ENCODE measurements at regions not wholly inside any gene's neighbourhood (a gene's known extent, or its start where the extent isn't known, plus 50 kb on each side); places are given as distances from the start of the nearest gene placed in this dataset.

GRCh38 chr5:67494186-67494855 lies 297.7 kb upstream of the CD180 start:
- Histone ChIP-seq H4K8ac (replicated peaks; ENCODE audit: insufficient read length, low read depth, low read length) (no peak overlapping the region), H3K18ac (ENCODE audit: insufficient read length, low read depth, low read length) (no peak overlapping the region), H4K5ac (ENCODE audit: insufficient read length, low read depth, low read length) (no peak overlapping the region), H2BK120ac (ENCODE audit: low read depth, low read length, poor library complexity, severe bottlenecking) (no peak overlapping the region), H3K4ac (ENCODE audit: low read depth, low read length) (no peak overlapping the region), H2AFZ (ENCODE audit: low read length) (no peak overlapping the region), H3K27ac (ENCODE audit: insufficient read length, low read depth, low read length) (no peak overlapping the region), H3K27me3 (ENCODE audit: insufficient read depth, low read length) (no peaks in the 10 kb centered on the region), H3K79me1 (ENCODE audit: insufficient read depth, low read depth, low read length, poor library complexity, severe bottlenecking) (no peaks in the 10 kb centered on the region), H3K9ac (ENCODE audit: extremely low read depth, insufficient read length, low read length) (no peak overlapping the region), H4K20me1 (ENCODE audit: control insufficient read depth, insufficient read depth, insufficient read length) (no peaks in the 10 kb centered on the region), H3K4me1 (ENCODE audit: insufficient read depth, low read length) (no peaks in the 10 kb centered on the region), H2BK5ac (ENCODE audit: insufficient read length, low read length) (no peak overlapping the region), H3K14ac (ENCODE audit: insufficient read depth, low read length) (no peak overlapping the region), H2BK15ac (ENCODE audit: low read depth, low read length) (no peak overlapping the region), H2BK12ac (ENCODE audit: insufficient read length, low read depth, low read length) (no peak overlapping the region), H3T11ph (ENCODE audit: low read length) (no peak overlapping the region), H3K4me2 (ENCODE audit: insufficient read depth, insufficient read length, low read length) (no peak overlapping the region), H3K23me2 (ENCODE audit: insufficient read length, low read depth, low read length, poor library complexity, severe bottlenecking) (no peaks in the 10 kb centered on the region), H4K91ac (ENCODE audit: insufficient read length, low read depth, low read length) (no peak overlapping the region), H3K9me3 (ENCODE audit: control insufficient read depth, low read depth, low read length) (no peaks in the 10 kb centered on the region), H3K79me2 (ENCODE audit: insufficient read depth, low read length) (no peaks in the 10 kb centered on the region), H3K23ac (ENCODE audit: insufficient read length, low read depth, low read length) (no peak overlapping the region), H3K56ac (ENCODE audit: insufficient read length, low read depth, low read length) (no peak overlapping the region), H2AK5ac (ENCODE audit: insufficient read length, low read length) (no peak overlapping the region), H2BK20ac (ENCODE audit: low read depth, low read length, poor library complexity, severe bottlenecking) (no peak overlapping the region)
- Mint-ChIP-seq H3K4me3 (no peak overlapping the region), H3K27ac (no peak overlapping the region), H3K9me3 (peaks cover 1 to 2% of the 10 kb centered on the region in 2 experiments; a peak in 3 of 5 replicates), H3K27me3 (ENCODE audit: low read depth) (no peaks in the 10 kb centered on the region), H3K4me1 (peaks cover 4 to 5% of the 10 kb centered on the region in 2 experiments), H3K36me3 (ENCODE audit: insufficient read depth in 1 of 3, low read depth in 3 of 3) (peaks cover 0 to 2% (median 0%) of the 10 kb centered on the region in 3 experiments; a peak in 2 of 7 replicates)
- WGBS (ENCODE audit: extremely low coverage, insufficient read length, low lambda C conversion rate), result no CpG with 5 or more reads among the region's 14 CpGs
- DNase-seq, result no peak
- no peak for TF ChIP-seq CTCF (conservative IDR thresholded peaks at IDR 0.05)
